HG03521 (cell line): ENCODE measurements at regions not wholly inside any gene's neighbourhood (a gene's known extent, or its start where the extent isn't known, plus 50 kb on each side); places are given as distances from the start of the nearest gene placed in this dataset.
"Not testable (repeated sequence)": the region's sequence is repeated elsewhere in the genome, so short reads cannot be mapped to it uniquely, and the experiment has no call there.

ENCODE experiments used
- ATAC-seq: cut with Tn5 transposase; IDR thresholded peaks from one replicate; pipeline ENCODE4 v1.9.1; 2021; ENCODE audit warnings: mild to moderate bottlenecking, moderate library complexity; ENCODE audit not compliant: unreplicated experiment

DNA sequence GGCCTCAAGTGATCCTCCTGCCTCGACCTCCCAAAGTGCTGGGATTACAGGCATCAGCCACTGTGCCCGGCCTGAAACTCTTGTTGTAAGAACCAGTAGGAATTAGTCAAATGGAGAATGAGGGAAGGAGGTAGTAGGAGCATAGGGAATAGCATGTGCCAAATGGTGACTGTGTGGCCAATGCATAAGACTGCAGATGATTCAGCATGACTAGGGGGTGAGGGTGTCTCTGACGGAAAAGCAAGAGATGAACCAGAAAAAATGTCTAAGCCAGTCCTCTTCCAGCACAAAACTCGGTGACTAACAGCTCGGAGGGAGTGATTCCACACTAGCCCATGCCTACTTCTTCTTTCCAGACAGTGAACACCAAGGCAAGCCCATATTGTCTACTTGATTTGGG is 58.2 kb upstream of the DUSP21 start:
- ATAC-seq, result no peak

DNA sequence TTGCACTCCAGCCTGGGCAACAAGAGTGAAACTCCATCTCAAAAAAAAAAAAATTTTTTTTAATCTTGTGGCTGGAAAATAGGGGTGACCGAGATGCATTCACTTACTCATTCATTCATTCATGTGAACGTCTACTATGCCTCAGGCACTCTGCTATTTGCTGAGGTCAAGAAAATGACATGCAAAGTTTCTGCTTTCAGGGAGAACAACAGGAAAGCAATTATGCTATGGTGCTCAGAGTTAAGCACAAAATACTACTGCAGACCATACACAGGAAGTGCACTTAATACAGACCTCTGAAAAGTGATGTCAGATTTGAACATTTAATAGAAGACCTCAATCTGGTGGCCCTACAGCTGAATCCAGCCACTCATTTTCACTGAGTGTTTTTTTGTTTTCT is 59.6 kb upstream of the DUSP21 start:
- no peak for ATAC-seq

DNA sequence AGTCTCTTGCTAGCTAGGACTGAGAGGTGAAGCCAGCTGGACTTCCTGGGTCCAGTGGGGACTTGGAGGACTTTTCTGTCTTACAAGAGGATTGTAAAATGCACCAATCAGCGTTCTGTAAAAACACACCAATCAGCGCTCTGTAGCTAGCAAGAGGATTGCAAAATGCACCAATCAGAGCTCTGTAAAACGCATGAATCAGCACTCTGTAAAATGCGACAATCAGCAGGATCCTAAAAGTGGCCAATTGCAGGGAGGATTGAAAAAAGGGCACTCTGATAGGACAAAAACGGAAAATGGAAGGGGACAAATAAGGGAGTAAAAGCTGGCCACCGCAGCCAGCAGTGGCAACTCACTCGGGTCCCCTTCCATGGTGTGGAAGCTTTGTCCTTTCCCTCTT is 65.6 kb upstream of the DUSP21 start:
- no peak for ATAC-seq

DNA sequence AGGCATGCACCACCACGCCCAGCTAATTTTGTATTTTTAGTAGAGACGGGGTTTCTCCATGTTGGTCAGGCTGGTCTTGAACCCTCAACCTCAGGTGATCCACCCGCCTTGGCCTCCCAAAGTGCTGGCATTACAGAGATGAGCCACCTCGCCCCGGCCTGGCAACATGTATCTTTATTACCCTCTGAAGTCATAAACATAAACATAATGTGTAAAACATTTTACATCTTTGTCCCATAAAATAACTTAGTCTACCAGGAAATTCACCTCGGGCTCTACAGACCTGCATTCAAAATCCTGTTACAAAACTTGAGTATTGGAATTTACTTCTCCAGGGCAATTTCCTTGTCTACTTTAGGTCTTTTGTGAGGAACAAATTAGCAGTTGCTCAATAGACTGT is 68.1 kb upstream of the DUSP21 start:
- no peak for ATAC-seq

DNA sequence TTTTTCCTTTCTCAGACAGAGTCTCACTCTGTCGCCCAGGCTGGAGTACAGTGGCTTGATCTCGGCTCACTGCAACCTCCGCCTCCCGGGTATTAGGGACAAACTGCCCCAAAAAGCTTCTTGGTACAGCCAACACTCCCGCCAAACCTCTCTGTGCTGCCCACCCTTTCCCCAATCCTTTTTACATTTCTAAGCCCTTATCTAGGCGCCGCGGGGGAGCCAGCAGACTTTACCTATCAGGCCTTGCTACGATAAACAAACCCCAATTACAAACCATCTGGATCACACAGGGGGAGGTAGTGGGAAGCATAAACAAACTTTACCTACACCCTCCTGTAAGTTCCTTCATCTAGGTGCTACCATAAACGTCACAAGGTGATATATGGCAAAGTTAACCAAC is 69.8 kb upstream of the DUSP21 start:
- not testable (repeated sequence) for ATAC-seq

DNA sequence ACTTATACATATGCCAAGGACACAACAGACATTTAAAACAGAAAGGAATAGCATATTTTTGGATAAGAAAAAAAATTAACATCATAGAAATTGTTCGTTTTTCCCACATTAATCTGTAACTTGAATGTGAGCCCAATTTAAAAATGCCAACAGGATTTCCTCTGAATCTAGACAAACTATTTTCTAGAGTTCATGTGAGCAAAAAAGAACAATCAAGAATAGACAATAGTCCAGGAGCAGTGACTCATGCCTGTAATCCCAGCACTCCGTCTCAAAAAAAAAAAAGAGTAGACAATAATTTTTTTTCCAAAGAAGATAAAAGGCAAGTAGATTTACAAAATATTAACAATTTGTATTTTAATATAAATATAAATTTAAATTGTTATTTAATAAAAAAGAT is 73.7 kb upstream of the DUSP21 start:
- ATAC-seq, result no peak

DNA sequence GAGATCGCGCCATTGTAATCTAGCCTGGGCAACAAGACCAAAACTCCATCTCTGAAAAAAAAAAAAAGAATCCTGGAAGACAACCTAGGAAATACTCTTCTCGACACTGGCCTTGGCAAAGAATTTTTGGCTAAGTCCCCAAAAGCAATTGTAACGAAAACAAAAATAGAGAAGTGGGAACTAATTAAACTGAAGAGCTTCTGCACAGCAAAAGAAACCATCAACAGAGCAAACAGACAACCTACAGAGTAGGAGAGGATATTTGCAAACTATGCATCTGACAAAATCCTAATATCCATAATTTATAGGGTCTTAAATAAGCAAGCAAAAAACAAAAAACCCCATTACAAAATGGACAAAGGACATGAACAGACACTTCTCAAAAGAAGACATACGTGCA is 76.5 kb upstream of the DUSP21 start:
- ATAC-seq, result no peak

DNA sequence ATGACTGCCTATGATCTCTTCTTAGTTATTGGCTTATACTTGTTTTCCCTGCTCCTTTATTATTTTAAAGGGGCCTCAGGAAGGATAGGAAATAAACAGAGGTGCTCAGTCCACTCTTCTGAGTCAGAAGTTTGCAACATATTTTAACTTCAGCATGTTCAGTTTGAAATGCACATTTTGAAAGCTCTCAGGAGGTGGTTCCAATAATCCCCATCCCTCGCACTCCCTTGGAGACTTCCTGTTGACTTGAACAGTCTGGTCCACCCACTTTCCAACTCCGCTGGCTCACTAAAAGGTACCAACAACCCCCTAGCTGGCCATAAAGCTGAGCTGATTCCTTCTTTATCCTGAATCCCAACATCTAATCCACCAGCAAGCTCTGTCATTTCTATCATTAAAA is 78.3 kb upstream of the DUSP21 start:
- ATAC-seq, result no peak

DNA sequence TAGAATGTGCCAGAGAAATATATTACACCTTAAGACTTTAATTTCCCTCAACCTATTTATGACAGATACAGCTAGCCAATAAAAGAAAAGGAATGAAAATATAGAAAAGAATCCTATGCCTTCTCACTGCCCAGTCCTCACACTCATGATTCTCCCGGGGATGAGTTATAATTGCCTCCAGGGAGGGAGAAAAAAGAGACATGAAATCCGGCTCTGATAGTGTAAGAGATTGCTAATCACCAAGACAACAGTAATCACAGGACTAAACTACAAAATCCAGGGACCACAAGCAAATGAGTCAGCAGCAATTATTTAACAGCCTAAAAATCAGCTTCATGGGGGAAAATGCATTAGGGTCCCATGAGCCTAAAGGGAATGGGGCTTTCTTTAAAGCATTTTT is 95.9 kb upstream of the DUSP21 start:
- no peak for ATAC-seq

DNA sequence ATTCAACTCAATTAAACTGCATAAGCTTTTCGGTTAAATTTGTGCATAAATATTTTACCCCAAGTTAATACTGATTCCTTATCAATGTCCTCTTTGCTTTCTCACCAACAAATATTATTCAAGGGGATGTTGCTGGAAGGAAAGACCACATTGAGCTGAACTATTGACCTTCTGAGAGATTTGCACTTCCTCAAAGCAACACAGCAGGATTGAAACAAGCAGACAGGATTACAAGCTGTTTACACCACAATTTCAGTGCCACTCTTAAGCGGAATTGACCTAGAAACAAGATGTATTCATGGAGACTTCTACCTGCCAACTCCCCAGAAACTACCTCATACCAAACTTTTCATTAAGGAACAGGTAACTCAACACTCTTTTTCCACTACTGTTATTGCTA is 96.5 kb upstream of the DUSP21 start:
- no peak for ATAC-seq

DNA sequence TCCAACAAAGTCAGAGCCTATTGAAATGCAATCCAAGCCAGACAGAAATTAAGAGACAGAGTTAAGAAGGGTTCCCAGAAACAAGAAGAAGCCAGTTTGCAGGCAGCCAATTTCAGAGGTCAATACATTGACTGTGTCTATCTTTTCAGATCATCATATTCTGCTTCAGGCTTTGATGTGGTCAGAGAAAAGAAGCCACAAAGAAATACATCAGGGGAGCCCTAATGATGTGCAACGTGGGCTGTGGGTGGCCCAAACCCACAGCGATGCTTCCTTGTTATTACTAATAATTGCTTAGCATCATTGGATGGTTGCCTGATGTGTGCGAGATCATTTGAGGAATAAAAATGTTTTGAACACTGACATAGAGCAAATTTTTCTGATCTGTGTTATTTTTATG is 99.0 kb upstream of the DUSP21 start:
- no peak for ATAC-seq

DNA sequence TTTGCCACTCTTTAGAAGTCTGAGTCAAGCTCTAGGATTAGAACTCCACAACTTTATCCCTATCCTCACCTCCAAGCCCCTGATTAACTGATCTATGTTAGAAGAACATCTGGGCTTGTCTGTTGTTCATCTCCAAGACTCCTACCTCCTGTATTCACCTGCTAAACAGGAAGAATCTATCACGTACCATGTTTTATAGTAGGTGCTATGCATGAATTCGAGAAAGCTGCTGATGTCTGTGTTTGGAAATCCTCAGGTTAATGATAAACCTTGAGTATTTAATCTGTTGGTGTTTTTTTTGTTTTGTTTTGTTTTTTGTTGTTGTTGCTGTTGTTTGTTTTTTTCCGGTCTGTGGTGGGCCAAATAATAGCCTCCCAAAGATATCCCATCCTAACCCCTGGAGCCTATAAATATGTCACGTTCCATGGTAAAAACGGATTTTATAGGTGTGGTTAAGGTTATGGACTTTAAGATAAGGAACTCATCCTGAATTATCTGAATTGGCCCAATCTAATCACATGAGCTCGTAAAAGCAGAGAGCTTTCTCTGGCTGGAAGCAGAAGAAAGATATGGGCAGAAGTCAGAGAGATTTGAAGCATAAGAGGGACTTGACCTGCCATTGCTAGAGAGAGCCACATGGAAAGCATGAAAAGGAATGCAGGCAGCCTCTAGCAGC is 101.2 kb upstream of the DUSP21 start:
- no peak for ATAC-seq

DNA sequence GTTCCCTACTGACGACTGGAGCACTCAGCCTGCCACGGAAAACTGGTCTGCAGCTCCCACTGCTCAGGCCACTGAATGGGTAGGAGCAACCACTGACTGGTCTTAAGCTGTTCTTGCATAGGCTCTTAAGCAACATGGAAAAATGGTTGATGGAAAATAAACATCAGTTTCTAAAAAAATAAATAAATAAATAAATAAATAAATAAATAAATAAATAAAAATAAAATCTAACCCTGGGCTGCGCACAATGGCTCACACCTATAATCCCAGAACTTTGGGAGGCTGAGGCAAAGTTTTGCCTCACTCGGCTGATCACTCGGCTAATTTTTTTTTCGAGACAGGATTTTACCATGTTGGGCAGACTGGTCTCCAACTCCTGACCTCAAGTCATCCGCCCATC is 102.0 kb upstream of the DUSP21 start:
- not testable (repeated sequence) for ATAC-seq

DNA sequence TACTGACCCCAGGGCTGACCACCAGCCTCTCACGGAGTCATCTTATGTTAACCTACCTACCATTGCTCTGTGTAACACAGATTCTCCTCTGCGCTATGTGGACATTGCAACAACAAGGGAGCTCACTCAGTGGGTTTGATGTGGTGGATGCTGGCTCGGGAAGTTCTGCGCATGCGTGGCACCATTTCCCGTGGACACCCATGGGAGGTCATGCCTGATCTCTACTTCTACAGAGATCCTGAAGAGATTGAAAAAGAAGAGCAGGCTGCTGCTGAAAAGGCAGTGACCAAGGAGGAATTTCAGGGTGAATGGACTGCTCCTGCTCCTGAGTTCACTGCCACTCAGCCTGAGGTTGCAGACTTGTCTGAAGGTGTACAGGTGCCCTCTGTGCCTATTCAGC is 102.4 kb upstream of the DUSP21 start:
- not testable (repeated sequence) for ATAC-seq

DNA sequence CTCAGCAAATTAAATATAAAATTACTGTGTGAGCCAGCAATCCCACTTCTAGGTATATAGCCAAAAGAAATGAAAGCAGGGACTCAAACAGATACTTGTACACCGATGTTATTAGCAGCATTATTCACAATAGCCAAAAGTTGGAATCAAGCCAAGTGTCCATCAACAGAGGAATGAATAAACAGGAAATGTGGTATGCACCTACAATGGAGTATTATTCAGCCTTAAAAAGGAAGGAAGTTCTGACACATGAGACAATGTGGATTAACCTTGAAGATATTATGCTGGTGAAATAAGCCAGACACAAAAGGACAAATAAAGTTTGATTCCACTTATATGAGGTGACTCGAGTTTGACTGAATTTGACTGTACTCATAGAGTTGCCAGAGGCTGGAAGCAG is 108.3 kb upstream of the DUSP21 start:
- no peak for ATAC-seq

DNA sequence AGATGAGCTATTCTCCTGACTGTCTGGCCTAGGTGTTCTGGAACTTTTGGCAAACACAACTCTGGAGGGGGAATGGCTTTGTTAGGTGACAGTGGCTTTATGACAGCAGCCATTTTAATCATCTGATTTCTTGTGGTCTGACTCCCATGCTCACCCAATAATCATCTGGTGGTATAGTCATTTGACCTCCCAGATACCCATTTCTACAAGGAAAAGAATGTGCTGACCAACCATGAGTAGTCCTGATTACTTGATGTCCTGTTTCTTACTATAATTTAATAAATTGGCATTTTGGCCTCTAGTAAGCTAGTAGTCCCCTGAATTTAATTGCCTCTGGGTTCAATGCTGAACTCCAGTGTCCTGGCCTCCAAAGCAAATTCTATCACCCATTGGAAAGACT is 109.9 kb upstream of the DUSP21 start:
- ATAC-seq, result no peak

DNA sequence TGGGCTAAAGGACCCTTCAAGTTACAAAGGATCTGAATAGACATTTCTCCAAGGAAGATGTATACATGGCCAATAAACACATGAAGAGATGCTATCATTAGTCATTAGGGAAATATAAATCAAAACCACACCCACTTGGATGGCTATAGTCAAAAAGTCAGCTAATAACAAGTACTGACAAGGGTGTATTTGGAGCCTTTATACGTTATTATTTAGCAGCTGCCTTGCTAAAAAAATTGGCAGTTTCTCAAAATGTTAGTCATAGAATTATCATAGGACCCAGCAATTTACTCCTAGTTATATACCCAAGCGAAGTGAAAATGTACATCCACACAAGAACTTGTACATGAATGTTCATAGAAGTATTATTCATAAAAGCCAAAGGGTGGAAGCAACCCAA is 112.7 kb upstream of the DUSP21 start:
- no peak for ATAC-seq

DNA sequence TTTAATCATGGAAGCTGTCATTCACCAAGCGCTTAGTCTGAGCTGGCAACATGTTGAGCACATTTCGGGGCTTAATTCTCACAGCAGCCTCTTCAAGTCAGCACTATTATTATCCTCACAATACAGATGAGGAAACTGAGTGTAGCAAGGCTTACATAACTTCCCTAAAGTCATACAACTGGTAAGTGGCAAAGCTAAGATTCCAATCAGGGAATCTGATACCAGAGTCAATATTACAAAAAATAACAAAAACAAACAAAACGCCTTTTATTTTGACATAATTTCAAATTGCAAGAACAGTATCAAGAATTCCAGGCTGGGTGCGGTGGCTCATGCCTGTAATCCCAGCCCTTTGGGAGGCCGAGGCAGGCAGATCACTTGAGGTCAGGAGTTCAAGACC is 120.4 kb upstream of the DUSP21 start:
- ATAC-seq, result no peak

DNA sequence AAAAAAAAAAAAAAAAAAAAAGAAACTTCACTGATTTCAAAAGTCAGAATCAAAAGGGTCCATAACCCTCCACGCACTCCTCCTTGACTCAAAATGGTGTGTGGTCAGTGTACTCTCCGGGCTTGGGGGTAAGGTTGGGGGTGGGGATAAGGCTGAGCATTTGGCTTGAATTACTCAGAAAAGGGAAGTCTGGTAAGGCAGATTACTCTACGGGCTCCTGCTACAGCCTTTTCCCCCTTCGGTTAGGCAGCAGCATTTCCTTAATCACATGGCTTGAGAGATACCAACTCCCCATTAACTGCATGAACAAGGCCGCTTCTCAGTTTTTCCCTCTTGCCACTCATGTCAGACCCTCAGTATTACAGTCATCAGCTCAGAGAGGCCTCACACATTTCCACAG is 135.4 kb upstream of the DUSP21 start:
- ATAC-seq, result no peak

DNA sequence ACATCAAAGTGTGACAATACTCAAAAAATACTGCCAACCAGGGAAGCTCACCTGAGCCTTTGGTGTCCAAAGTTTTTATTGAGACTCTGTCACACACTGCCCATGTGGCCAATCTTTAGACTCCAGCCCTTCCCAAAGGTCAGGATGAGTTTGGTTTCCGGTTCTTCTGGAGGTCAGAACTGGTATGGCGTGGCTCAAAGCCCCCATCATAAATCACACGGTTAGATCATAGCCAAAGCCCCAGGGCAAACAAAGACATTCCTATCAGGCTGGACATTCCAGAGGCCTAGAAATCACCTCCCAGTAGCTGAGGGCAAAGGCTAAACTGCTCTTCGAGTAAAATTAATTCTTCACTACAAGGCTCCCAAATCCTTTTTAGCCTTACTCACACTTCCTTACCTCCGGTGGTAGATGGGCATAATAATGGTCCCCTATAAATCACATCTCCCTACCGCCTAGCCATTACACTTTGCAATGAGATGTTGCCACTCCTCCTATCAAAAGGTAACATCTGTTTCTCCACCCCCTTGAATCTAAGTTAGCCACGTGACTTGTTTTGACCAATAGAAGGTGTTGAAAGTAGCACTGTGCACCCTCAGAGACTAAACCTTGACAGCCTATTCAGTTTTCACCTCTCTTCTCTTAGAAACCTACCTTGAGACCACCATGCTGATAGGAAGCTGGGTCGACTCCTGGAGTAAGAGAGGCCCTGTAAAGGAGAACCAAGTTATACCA is 137.8 kb upstream of the DUSP21 start:
- no peak for ATAC-seq

DNA sequence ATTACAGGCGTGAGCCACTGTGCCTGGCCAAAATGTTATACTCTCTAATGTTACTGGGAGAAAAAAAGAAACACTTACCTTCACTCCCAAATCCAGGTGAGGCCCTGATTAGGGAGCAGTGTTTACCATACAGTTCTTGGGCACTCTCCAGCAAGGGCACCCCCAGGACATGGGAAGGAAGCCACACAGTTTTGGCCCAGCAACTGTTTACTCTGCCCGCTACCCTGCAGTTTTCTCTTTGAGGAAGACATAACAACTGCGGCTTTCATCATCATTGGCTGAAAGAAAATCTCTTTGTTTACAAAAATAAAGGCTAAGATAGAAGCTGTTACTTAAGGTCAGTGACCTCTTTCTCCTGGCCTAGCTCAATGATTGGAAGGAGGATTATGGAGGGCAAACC is 145.5 kb upstream of the DUSP21 start:
- no peak for ATAC-seq

DNA sequence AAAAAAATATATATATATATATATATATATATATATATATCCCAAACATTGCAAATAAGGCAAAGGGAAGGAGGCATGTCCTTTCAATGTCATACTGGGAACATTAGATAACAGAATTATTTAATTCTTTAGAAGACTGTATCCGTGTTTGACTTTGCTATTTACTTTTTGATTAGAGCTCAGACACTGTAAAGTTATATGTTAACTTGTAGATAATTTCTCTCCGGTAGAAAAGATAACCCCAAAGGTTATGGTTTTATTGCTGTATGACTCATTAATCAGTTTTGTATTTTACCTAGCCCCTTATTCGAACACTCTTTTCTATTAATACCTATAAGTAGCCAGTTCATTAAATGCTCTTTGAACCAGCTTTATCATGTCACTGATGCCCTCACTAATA is 150.6 kb upstream of the DUSP21 start:
- ATAC-seq, result no peak

DNA sequence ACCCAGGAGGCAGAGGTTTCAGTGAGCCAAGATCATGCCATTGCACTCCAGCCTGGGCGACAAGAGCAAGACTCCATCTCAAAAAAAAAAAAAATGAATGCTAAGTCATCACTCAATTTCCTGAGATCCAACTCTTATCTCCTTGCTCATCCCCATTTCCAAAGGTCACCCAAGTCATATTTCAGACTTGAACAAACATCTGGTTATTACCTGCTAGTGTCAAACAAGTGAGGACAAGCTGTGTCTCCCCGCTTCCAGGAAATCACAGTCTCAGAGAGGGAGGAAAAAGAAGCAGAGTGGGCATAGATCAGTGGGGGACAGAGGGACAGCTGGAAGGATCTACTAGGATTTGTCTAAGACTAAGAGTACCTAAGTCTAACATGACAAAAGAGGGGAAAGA is 147.5 kb upstream of the FUNDC1 start:
- ATAC-seq, result no peak
